ENCODE measurements at regions not wholly inside any gene's neighbourhood (a gene's known extent, or its start where the extent isn't known, plus 50 kb on each side); places are given as distances from the start of the nearest gene placed in this dataset.

DNA sequence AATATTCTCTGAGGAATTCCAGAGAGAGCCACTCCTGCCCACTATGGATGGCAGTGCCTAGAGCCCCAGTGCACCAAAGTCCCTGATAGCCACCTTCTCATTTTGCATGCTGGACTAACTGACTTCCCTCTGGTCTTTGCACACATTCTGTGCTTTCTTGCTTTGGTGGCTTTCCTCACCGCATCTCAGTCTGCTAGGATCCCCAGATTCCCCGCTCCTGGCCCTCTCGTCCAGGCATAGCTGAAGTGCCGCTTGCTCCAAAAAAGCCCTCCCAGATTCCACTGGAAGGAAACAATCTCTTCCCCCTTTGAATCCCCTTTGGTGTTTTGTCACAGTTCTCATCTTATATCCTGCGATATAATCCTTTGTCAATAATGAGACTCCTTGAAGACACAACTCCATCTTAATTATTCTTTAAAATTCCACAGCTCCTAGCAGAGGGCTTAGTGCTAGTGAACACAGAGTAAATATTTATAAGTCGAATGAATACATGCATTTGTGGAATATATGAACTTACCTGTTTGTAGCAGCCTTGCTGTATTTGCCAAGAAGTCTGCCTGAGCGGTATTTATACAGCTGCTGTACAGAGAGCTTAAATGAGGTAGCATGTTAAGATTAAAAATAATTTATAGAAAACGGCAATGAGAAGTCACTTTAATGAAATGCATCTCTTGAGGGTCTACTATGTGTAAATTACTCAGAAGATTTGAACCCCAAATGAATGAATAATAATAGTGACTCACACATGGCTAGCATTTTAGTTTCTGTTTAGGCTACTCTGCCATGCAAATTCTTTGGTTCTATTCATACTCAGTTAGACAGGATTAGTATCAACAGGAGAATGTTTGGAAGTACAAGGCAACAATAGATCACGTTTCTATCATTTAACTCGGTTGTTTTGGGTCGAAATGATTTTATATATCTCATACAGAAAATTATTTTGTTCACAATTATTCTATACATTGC lies 421.9 kb upstream of the TENM3 start:
- H3K79me2 ChIP-seq (ENCODE audit: insufficient read depth, low read length): no peaks in the 10 kb centered on the region
- H3K4me1 ChIP-seq (ENCODE audit: insufficient read depth, low read length): no peaks in the 10 kb centered on the region
- TF ChIP-seq, protein P1, sequence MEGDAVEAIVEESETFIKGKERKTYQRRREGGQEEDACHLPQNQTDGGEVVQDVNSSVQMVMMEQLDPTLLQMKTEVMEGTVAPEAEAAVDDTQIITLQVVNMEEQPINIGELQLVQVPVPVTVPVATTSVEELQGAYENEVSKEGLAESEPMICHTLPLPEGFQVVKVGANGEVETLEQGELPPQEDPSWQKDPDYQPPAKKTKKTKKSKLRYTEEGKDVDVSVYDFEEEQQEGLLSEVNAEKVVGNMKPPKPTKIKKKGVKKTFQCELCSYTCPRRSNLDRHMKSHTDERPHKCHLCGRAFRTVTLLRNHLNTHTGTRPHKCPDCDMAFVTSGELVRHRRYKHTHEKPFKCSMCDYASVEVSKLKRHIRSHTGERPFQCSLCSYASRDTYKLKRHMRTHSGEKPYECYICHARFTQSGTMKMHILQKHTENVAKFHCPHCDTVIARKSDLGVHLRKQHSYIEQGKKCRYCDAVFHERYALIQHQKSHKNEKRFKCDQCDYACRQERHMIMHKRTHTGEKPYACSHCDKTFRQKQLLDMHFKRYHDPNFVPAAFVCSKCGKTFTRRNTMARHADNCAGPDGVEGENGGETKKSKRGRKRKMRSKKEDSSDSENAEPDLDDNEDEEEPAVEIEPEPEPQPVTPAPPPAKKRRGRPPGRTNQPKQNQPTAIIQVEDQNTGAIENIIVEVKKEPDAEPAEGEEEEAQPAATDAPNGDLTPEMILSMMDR (IDR thresholded peaks at IDR 0.05; ENCODE audit: borderline replicate concordance, extremely low read depth, low read length, poor library complexity, severe bottlenecking): no peak
- no peak for TF ChIP-seq EZH2 (IDR thresholded peaks at IDR 0.05; ENCODE audit: borderline replicate concordance, low read depth, low read length, severe bottlenecking)
- H3K27me3 ChIP-seq (ENCODE audit: insufficient read depth, low read length, poor library complexity): no peaks in the 10 kb centered on the region
- DNase-seq (no peak), ATAC-seq (ENCODE audit: insufficient read depth, low read depth) (no peak)
- no peak overlapping the region for H2AFZ ChIP-seq (ENCODE audit: low read depth, low read length)
- H3K4me2 ChIP-seq (ENCODE audit: insufficient read depth, low read length): no peak overlapping the region
- no peak overlapping the region for H3K27ac ChIP-seq (ENCODE audit: low read length)
- H3K9ac ChIP-seq (ENCODE audit: low read depth, low read length): no peak overlapping the region
- H3K9me3 ChIP-seq (ENCODE audit: insufficient read depth, low read length, severe bottlenecking): no peaks in the 10 kb centered on the region
- no peaks in the 10 kb centered on the region for H3K36me3 ChIP-seq (ENCODE audit: insufficient read depth, low read length)
- no peaks in the 10 kb centered on the region for H4K20me1 ChIP-seq (ENCODE audit: insufficient read depth, low read length)
- H3K4me3 ChIP-seq (ENCODE audit: low read depth in 1 of 2, low read length in 2 of 2): no peak overlapping the region

DNA sequence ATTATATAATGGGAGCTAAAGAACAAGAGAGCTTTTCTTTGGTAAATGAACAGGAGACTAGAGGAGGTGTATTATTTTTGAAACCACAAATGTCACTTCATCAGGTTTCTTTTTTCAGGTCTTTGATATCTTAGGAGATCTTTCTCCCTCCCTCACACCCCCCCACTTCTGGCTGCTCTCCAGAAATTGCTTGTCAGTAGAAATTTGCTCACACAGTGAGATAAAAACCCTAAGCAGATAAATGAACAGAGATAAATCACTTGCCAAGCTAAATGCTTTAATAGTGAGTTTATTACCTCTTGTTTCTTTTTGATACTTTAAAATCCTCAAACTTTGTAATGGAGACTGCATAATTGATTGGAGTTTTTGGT lies 421.2 kb upstream of the TENM3 start:
- ATAC-seq (ENCODE audit: insufficient read depth, low read depth) (no peak), DNase-seq (no peak)
- H3K4me1 ChIP-seq (ENCODE audit: insufficient read depth, low read length): no peaks in the 10 kb centered on the region
- no peaks in the 10 kb centered on the region for H4K20me1 ChIP-seq (ENCODE audit: insufficient read depth, low read length)
- H3K4me3 ChIP-seq (ENCODE audit: low read depth in 1 of 2, low read length in 2 of 2): no peak overlapping the region
- H3K9ac ChIP-seq (ENCODE audit: low read depth, low read length): no peak overlapping the region
- no peaks in the 10 kb centered on the region for H3K36me3 ChIP-seq (ENCODE audit: insufficient read depth, low read length)
- H3K79me2 ChIP-seq (ENCODE audit: insufficient read depth, low read length): no peaks in the 10 kb centered on the region
- H3K4me2 ChIP-seq (ENCODE audit: insufficient read depth, low read length): no peak overlapping the region
- H2AFZ ChIP-seq (ENCODE audit: low read depth, low read length): no peak overlapping the region
- no peaks in the 10 kb centered on the region for H3K27me3 ChIP-seq (ENCODE audit: insufficient read depth, low read length, poor library complexity)
- H3K9me3 ChIP-seq (ENCODE audit: insufficient read depth, low read length, severe bottlenecking): no peaks in the 10 kb centered on the region
- H3K27ac ChIP-seq (ENCODE audit: low read length): no peak overlapping the region
- TF ChIP-seq EZH2 (IDR thresholded peaks at IDR 0.05; ENCODE audit: borderline replicate concordance, low read depth, low read length, severe bottlenecking): no peak
- TF ChIP-seq, protein P1 (IDR thresholded peaks at IDR 0.05; ENCODE audit: borderline replicate concordance, extremely low read depth, low read length, poor library complexity, severe bottlenecking): no peak

DNA sequence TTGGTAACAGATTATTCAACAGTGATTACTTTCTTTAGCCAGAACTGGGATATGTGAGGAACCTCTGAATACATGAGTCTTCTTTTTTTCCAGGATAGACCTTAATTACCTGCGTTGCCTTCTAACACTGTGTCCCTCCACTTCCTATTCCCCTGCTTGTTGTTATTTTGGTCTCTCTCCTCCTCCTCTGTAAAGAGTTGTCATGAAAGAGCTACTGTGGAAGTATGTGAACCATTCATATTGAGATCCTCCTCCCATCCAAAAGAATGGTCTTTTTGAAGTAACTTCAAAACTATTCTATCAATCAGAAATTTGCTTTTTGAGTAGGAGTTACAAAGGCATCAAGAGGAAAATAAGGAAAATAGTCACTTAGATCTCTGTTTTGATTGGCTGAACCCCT lies 420.0 kb upstream of the TENM3 start:
- Histone ChIP-seq H3K27ac (ENCODE audit: low read length) (no peak overlapping the region), H2AFZ (ENCODE audit: low read depth, low read length) (no peak overlapping the region), H3K4me3 (ENCODE audit: low read depth in 1 of 2, low read length in 2 of 2) (no peak overlapping the region), H3K27me3 (ENCODE audit: insufficient read depth, low read length, poor library complexity) (no peaks in the 10 kb centered on the region), H3K4me2 (ENCODE audit: insufficient read depth, low read length) (no peak overlapping the region), H3K4me1 (ENCODE audit: insufficient read depth, low read length) (no peaks in the 10 kb centered on the region), H3K9ac (ENCODE audit: low read depth, low read length) (no peak overlapping the region), H3K36me3 (ENCODE audit: insufficient read depth, low read length) (no peaks in the 10 kb centered on the region), H3K9me3 (ENCODE audit: insufficient read depth, low read length, severe bottlenecking) (no peaks in the 10 kb centered on the region), H4K20me1 (ENCODE audit: insufficient read depth, low read length) (no peaks in the 10 kb centered on the region), H3K79me2 (ENCODE audit: insufficient read depth, low read length) (no peaks in the 10 kb centered on the region)
- ATAC-seq (ENCODE audit: insufficient read depth, low read depth) (no peak), DNase-seq (no peak)
- no peak for TF ChIP-seq EZH2 (IDR thresholded peaks at IDR 0.05; ENCODE audit: borderline replicate concordance, low read depth, low read length, severe bottlenecking)
- TF ChIP-seq, protein P1 (IDR thresholded peaks at IDR 0.05; ENCODE audit: borderline replicate concordance, extremely low read depth, low read length, poor library complexity, severe bottlenecking): no peak
